GM18861 (cell line): ENCODE measurements at regions not wholly inside any gene's neighbourhood (a gene's known extent, or its start where the extent isn't known, plus 50 kb on each side); places are given as distances from the start of the nearest gene placed in this dataset.
"Not testable (repeated sequence)": the region's sequence is repeated elsewhere in the genome, so short reads cannot be mapped to it uniquely, and the experiment has no call there.

Experiments
- ATAC-seq: cut with Tn5 transposase; IDR thresholded peaks from one replicate; pipeline ENCODE4 v1.9.1; 2021; ENCODE audit not compliant: unreplicated experiment

DNA sequence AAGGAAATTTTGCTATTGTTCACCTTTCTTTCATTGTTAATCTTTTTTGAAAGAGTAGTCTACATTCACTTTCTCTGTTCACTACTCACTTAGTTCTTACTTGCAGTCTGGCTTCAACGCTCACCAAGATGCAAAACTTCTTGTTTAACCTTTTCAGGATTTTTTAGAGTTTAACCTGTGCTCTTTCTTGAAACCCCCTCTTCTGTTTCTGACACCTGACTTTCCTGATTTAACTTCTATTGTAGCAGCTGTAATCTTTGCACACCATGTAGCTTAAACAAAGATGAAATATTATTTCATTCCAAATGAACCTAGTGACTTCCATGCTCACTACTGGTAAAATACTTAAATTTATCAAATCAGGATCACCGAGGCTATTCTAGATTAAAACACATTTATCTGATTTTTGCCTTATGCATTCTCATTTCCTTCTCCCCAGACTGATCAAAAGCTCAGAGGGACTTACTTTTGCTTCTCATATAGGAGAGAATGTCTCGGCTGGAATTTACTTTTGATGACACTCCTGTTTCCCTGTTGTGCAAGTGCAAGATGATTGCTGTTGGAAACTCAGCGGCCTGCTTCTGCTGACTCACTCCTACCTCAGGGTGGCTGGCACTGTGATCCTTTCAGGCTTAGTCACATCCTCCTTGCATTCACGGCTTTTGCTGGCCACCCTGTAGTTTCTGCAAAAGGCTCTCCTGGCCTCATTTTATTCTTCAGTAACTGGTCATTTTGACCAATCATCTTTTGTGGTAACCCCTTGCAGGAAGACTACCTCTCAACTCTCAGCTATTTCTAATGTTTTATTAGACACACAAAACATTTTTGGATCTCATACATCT is 109.3 kb upstream of the IFNE start:
- ATAC-seq, result peak; percentile 76

DNA sequence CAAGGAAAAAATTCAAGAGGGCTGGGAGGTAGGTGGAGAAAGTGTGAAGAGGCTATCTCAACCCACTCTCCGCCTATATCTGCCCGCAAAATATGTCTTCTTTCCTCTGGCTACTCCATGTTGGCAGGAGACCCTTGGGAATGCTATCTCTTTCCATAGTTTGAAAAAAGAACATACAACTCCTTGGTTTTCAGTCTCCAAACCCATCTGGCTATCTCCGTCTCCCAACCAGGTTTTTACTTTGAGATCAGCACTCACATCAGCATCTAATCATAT is 109.9 kb upstream of the IFNE start:
- ATAC-seq, result no peak

GRCh38 chr9:21597284-21597683 is 115.2 kb upstream of the IFNE start:
- no peak for ATAC-seq

GRCh38 chr9:21598749-21599148 is 116.6 kb upstream of the IFNE start:
- no peak for ATAC-seq

GRCh38 chr9:21605489-21605931 is 123.4 kb upstream of the IFNE start:
- ATAC-seq, result no peak

DNA sequence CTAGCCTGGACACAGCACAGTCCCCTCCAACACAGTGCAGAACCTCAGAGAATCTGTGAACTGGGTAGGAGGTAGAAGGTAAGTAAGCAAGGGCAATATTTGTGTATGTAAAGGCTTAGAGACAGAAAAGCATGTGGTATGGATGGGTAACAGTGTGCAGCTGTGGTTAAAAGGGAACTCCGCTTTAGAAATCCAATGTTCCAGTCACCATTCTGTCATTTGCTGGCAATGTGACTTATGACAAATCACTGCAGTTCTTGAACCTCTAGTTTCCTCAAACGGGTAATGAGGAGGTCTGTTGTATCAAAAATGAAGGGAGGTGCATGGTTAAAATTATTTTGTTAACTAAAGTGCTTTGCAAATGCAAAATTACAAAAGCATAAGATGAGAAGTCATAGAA is 125.5 kb upstream of the IFNE start:
- no peak for ATAC-seq

DNA sequence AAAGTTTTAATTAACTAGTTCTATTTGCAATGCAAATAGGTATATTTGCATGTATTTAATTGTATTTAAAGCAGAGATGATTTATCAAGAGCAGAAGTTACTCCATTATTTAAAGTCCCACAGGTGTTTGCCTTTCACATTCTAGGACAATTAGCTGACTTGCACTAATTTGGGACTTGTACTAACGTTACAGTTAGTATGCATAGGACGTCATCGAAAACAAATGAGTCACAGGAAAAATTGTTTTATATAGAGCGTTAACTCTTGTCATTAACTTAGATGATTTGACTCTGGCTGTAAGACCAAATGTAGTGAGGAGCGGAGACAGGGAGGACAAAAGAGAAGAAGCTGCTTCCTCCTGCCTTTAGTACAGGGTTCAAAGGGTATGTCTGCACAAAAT is 126.1 kb upstream of the IFNE start:
- ATAC-seq, result no peak

DNA sequence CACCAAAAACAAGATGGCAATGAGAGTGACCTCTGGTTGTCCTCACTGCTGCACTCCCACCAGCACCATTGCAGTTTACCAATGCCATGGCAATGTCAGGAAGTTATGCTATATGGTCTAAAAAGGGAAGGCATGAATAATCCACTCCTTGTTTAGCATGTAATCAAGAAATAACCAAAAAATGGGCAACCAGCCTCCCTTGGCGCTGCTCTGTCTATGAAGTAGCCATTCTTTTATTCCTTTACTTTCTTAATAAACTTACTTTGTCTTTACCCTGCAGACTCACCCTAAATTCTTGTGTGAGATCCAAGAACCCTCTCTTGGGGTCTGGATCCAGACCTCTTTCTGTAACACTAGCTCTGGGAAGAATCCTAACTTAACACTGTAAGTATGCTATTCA is 127.4 kb upstream of the IFNE start:
- no peak for ATAC-seq

DNA sequence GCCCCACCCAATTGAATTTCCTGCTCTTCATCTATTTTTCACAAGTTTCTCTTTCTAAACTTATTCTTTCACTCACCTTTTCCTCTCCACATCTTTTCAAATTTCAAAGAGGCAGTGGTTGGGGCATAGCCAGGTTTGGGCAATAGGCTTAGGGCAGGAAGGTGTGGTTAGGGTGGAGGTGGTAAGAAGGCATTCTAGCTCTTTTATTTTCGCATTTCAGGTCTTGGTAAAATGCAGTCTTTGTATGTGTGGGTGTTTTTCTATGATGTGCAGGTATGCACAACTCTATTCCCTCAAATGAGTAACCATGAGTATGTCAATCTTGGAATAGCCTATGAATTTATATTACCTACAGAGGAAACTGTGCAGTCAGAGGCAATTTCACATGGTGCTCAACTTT is 129.8 kb upstream of the IFNE start:
- no peak for ATAC-seq

GRCh38 chr9:21615018-21615417 is 132.9 kb upstream of the IFNE start:
- no peak for ATAC-seq

- no peak for ATAC-seq
Measured at GRCh38 chr9:21615446-21615845, 133.3 kb upstream of the IFNE start.

DNA sequence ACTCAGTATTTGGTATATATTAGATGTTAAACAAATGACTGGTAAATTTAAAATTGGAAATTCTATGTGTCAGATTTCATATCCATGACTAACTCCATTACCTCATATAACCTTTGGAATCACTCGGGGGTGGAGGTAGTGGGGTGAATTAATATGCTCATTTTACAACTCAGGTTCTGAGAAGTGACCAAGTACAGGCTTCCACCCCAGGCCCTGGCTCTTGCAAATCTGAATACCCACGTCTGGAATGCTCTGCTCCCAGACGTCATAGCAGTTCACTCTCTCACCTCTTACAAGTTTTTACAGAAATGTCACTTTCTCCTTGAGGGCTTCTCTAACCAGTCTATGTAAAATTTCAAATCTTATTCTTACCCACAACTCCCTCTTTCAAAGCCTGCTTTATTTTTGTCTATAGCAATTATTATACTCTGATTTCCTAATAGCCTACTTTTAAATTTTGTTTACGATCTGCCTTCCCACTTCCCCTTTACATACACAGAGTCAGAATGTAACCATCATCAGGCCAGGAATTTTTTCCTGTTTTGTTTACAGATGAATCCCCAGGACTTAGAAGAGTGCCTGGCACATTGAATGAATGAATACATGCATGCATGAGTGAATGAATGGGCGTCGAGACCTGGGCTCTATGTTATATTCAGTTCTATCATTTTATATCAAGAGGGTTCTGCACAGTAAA is 134.1 kb upstream of the IFNE start:
- no peak for ATAC-seq

GRCh38 chr9:21624675-21625644 is 142.8 kb upstream of the IFNE start:
- no peak for ATAC-seq

GRCh38 chr9:21626493-21626892 is 144.4 kb upstream of the IFNE start:
- ATAC-seq, result no peak

GRCh38 chr9:21628954-21629353 is 146.8 kb upstream of the IFNE start:
- ATAC-seq, result not testable (repeated sequence)

DNA sequence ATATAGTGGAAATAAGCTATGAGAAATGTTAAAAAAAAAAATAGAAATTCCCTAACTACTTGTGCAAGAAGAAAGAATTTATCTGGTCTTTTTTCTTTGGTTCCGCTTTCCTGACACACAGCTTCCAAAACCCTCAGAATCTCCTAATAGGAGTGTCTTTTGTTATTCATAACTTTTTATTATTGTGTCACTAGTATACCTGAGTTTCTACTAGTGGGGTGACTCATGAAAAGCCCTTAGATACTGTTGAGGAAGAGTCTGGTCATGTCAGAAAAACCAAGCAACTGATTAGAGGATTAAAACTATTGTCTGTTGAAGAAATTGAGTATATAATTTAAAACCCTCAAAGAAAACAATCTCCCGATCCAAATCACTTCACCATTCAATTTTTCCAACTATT is 152.8 kb upstream of the IFNE start:
- no peak for ATAC-seq

- ATAC-seq, result no peak
Measured at GRCh38 chr9:21638104-21638503, 156.0 kb upstream of the IFNE start.

GRCh38 chr9:21653091-21653490 is 149.3 kb upstream of the MTAP start:
- no peak for ATAC-seq

- no peak for ATAC-seq
Measured at GRCh38 chr9:21653589-21653988, 148.8 kb upstream of the MTAP start.

DNA sequence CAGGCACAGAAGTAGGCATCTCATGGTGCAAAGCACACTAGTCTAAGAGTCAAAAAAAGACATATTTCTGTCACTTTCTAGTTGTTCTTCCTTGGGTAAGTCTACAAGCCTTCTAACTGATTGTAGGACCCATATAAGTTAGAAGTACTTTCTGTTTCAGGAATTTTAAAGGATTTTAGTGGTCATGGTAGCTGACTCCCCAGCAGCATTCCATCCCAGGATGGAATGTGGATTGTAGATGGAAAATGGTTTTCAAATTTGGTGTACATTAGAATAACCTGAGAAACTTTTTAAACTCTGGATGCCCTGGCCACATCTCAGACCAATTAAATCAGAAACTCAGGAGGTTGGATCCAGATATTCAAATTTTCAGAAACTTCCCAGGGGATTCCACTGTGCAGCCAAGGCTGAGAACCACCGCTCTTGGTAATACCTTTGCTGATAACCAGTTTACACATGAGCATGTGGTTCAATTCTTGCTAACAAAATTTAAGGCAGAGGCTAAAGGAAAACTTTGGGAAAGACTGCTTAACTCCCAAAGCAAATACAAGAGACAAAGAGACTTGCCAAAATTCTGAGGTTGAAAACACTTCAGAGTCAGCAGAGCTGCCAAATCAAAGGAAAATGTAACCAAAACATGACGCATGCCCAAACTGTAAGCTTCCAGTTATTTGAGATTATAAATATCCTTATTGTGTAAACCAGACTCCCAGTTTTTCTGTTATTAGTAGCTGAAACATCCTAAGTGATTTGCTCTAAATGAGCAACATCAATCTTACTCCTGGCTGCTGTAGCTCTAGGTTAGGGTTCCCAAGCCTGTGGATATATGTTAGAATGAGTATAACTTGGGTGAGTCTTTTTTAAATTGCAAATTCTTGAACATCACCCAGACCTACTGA is 145.4 kb upstream of the MTAP start:
- no peak for ATAC-seq
